H1 (cell line): ENCODE measurements at regions not wholly inside any gene's neighbourhood (a gene's known extent, or its start where the extent isn't known, plus 50 kb on each side); places are given as distances from the start of the nearest gene placed in this dataset.

Experiments
- BACH1 ChIP-seq: IDR thresholded peaks from 2 replicates; pipeline ENCODE4 v1.6.1; 2012; ENCODE audit warnings: low read length, improper control_type of control experiment
- CREB1 ChIP-seq: IDR thresholded peaks from 2 replicates; pipeline ENCODE4 v1.6.1; 2012; ENCODE audit warnings: inconsistent platforms
- CTCF ChIP-seq, 3 experiments: IDR thresholded peaks; 1 replicate in 2 of 3; 2 replicates in 1 of 3; pipeline versions ENCODE4 v1.5.1 to v1.6.1; 2011; ENCODE audit warnings: low read length in 3 of 3, mild to moderate bottlenecking in 3 of 3, inconsistent platforms in 2 of 3, low read depth in 1 of 3, moderate library complexity in 1 of 3; ENCODE audit not compliant: insufficient read depth in 1 of 3; ENCODE audit errors: control extremely low read depth in 1 of 3
- E2F6 ChIP-seq: IDR thresholded peaks from 2 replicates; pipeline ENCODE4 v1.6.1; 2012; ENCODE audit warnings: inconsistent platforms
- POLR2A ChIP-seq, 2 experiments: IDR thresholded peaks; 1 replicate in 1 of 2; 2 replicates in 1 of 2; pipeline ENCODE4 v1.6.1; 2011; ENCODE audit warnings: low read depth in 2 of 2, low read length in 2 of 2, mild to moderate bottlenecking in 2 of 2; ENCODE audit errors: control extremely low read depth in 1 of 2

- TF ChIP-seq CTCF (IDR thresholded peaks at IDR 0.05; ENCODE audit: control extremely low read depth in 1 of 3, insufficient read depth in 1 of 3, low read depth in 1 of 3, low read length in 3 of 3): no peak
- TF ChIP-seq E2F6: no peak
- TF ChIP-seq BACH1: no peak
- TF ChIP-seq POLR2A (IDR thresholded peaks at IDR 0.05; ENCODE audit: control extremely low read depth in 1 of 2, low read depth in 2 of 2, low read length in 2 of 2): no peak
- no peak for TF ChIP-seq CREB1
Observed at GRCh38 chr15:97091093-97091492, 760.6 kb downstream of the NR2F2 start.
